ENCODE measurements at regions not wholly inside any gene's neighbourhood (a gene's known extent, or its start where the extent isn't known, plus 50 kb on each side); places are given as distances from the start of the nearest gene placed in this dataset.
"Not testable (repeated sequence)": the region's sequence is repeated elsewhere in the genome, so short reads cannot be mapped to it uniquely, and the experiment has no call there.

DNA sequence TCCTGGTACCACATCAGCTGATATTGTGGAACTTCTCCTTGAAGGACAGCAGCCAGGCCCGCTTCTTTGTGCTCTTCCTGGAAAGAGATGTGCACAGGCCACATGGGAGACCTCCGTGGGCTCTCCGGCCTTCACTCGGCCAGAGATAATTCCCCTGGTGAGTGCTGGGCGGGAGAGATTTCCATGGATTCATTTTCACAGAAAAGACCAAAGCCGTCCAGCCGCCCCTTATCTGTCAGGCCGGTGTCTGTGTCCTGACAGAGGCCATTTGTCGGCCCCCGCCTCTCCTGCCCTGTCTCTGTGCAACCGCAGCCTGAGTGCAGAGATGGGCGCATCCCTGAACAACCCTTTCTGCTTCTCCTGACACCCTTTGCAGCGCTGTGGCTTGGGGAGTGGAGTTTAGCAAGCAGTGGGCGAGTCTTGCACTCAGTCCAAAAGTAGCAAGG lies 197.9 kb downstream of the BANP start:
- H3K9me3 ChIP-seq; H3K4me1 ChIP-seq; ATAC-seq; H3K27ac ChIP-seq; DNase-seq; H3K36me3 ChIP-seq; in situ Hi-C loops (cut with MboI; ENCODE audit: low sequenced_read_pairs in 4 of 4); intact Hi-C loops (cut with DNase I; ENCODE audit: low total_unique reads); H3K4me3 ChIP-seq; H3K27me3 ChIP-seq: not testable (repeated sequence)

DNA sequence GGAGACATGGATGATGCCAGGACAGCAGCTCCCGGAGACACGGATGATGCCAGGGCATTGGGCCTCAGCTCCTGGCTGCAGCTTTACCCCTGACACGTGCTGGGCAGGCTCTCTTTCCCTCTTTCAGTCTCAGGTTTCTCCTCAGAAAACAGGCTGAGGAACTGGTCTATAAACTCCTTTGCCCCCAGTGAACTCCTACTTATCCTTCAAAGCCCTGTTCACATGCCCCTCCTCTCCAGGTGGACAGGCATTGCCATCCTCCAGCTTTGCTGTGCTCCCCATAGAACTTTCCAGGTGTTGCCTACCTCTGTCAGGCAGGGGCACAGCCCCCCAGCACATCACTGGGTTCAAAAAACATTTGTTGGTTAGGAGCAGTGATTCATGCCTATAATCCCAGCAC lies 198.4 kb downstream of the BANP start:
- DNase-seq; H3K4me1 ChIP-seq; intact Hi-C loops (cut with DNase I; ENCODE audit: low total_unique reads); H3K27ac ChIP-seq; H3K36me3 ChIP-seq; in situ Hi-C loops (cut with MboI; ENCODE audit: low sequenced_read_pairs in 4 of 4); H3K27me3 ChIP-seq; H3K9me3 ChIP-seq; H3K4me3 ChIP-seq; ATAC-seq: not testable (repeated sequence)

DNA sequence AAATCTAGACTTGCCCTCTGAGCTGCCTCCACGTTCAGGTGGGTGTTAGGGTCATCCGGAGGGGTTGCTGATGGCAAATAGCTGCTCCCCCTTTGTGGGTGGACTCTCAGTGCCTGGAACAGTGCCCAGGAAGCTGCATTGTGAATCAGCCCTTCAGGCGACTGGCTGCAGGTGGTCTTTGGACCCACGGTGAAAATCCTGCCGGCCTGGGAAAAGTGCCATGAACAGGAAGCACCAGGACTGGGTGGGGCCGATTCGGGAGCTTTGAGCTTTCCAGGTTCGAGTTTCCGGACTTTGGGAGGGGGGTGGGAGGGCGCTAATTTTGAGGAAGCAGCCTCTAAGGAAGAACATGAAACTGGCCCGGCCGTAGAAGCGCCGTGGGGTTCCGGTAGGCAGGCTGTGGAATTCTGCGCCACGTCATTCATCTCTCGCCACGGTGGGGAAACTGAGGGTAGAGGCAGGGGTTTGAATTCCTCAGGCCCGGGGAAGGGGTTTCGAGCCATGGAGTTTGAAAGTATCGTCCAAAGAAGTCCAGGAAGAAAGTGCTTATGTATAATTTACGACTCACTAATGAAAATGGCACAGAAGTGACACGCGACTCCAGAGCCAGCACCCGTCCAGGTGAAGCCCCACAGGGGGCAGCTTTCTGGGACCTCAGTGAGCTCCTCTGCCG lies 199.4 kb downstream of the BANP start:
- peak overlapping the region in 1 of 4 donors; percentile 6 for H3K4me3 ChIP-seq
- DNase-seq; intact Hi-C loops (cut with DNase I; ENCODE audit: low total_unique reads); H3K4me1 ChIP-seq; ATAC-seq; H3K36me3 ChIP-seq; H3K27ac ChIP-seq; H3K27me3 ChIP-seq; H3K9me3 ChIP-seq; in situ Hi-C loops (cut with MboI; ENCODE audit: low sequenced_read_pairs in 4 of 4): not testable (repeated sequence)

DNA sequence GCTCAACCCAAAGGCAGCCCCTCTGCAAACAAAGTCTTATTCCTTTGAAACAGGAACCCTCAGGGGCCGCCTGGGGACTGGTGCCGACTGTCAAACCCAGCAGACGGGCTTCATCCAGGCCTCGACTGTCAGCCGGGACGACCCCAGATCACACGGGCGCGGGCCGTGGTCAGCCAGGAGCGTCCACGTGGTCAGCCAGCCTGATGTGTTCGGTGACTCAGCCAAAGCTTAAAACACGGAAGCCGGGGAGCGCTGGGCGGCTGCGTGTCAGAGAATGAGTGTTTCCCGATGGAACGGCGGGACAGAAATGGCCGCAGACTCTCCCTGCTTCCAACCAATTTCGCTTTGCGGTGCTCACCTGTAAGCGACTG lies 199.9 kb downstream of the BANP start:
- DNase-seq (peak; percentile 7 to 36), ATAC-seq (peak in 1 of 2 donors; percentile 39)
- H3K9me3 ChIP-seq; intact Hi-C loops (cut with DNase I; ENCODE audit: low total_unique reads); H3K36me3 ChIP-seq; H3K27me3 ChIP-seq; in situ Hi-C loops (cut with MboI; ENCODE audit: low sequenced_read_pairs in 4 of 4); H3K27ac ChIP-seq; H3K4me1 ChIP-seq: not testable (repeated sequence)
- H3K4me3 ChIP-seq, result peak overlapping the region in 1 of 4 donors; percentile 6

DNA sequence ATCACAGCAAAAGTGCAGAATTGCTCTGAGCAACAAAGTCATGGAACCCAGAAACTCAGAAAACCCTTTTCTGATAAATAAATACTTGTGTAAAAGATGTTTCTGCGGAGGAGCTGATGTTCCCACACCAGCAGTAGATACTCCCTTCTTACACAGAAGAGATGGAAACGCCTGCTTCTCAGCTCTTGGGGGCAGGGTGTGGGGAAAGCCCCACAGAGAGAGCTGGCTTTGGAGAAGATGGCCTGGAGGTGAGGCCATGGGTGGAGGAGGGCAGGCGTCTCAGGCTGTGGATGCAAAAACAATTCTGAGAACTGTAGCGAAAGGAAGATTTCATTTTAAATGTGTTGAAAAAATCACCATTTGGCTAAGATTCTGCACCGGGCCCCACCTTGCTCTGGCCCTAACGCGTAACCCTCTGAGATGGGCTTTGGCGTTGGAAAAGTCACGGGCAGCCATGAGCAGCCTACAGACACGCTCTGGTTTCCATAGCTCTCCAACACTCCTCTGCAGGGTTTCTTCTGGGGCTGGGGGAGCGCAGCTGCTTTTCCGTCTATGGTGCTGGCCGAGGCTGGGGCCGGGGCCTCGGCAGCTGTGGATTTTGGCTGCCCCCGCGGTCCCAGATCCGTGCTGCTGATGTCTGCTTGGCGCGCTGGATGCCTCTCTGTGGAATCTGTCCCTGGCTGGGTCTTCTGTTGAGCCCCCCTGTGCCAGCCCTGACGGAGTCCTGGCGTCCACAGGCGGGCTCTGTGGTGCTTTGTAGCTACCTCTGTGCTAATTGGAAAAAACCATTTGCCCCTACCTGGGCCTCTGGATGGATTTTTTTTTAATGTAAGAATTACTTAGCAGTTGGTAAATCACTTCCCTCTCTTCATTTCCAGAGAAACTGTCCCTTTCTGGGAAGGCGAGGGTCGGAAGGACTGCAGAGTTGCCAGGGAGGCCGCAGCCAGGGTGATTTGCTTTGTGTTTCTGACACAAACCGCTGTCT lies 200.9 kb downstream of the BANP start:
- intact Hi-C loops (cut with DNase I; ENCODE audit: low total_unique reads); H3K4me1 ChIP-seq; H3K36me3 ChIP-seq; H3K4me3 ChIP-seq; H3K27ac ChIP-seq; H3K27me3 ChIP-seq; H3K9me3 ChIP-seq; in situ Hi-C loops (cut with MboI; ENCODE audit: low sequenced_read_pairs in 4 of 4); ATAC-seq: not testable (repeated sequence)
- DNase-seq, result peak in 1 of 2 donors; percentile 2

DNA sequence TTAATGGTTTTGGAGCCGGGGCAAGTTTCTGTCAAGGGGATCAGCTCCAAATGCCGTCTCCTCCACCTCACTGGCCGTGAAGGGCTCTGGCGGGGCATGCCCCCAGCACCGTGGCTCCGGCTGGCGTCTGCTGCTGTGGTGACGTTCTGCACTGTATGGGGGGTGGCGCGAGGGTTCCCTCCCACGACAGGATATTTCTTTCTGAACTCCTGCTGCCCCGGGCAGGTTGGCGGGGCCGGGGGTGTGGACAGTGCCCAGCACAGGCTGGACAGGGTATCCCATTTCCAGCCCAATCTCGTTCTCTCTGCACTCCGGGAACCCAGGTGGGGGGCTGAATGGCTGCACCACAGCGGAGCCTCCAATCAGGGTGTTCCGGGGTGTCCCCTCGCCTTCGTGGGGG lies 201.6 kb downstream of the BANP start:
- H3K36me3 ChIP-seq; H3K27ac ChIP-seq; H3K27me3 ChIP-seq; ATAC-seq; in situ Hi-C loops (cut with MboI; ENCODE audit: low sequenced_read_pairs in 4 of 4); H3K9me3 ChIP-seq; H3K4me1 ChIP-seq; intact Hi-C loops (cut with DNase I; ENCODE audit: low total_unique reads); H3K4me3 ChIP-seq: not testable (repeated sequence)
- peak in 1 of 2 donors; percentile 2 for DNase-seq

DNA sequence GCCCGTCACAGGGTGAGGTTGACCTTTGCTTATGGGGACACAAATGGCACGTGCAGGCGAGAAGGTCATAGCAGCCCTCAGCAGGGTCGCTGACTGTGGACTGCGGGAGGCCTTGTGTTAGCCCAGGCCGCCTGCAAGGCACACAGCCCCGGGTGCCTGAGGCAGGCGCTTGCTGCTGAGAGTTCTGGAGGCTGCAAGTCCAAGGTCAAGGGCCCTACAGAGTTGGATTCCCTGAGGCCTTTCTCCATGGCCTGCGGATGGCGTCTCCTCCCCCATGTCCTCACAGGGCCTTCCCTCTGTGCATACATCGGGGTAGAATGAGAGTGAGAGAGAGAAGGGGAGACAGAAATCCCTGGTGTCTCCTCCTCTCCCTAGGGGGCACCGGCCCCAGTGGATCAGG lies 202.3 kb downstream of the BANP start:
- ATAC-seq; in situ Hi-C loops (cut with MboI; ENCODE audit: low sequenced_read_pairs in 4 of 4); H3K9me3 ChIP-seq; H3K36me3 ChIP-seq; H3K27ac ChIP-seq; H3K27me3 ChIP-seq; H3K4me3 ChIP-seq; intact Hi-C loops (cut with DNase I; ENCODE audit: low total_unique reads); H3K4me1 ChIP-seq: not testable (repeated sequence)
- DNase-seq, result peak in 1 of 2 donors; percentile 5

DNA sequence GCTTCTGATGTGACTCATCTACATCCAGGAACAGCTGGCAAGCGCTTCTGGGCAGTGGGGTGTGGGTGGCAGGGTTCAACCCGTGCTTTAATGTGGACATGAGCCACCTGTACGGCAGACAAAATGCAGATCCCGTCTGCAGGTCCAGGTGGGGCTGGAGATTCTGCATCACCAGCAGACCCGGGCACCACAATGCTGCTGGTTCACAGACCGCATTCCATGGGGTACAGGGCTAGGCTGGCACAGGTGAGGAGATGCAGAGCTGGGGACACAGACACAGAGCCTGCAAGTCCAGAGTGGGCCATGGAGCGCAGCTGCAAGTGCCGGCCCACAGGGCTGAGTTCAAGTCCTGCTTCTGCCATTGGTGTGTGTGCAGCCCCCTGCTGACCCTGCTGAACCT lies 203.7 kb downstream of the BANP start:
- DNase-seq, result peak in 1 of 2 donors; percentile 0

DNA sequence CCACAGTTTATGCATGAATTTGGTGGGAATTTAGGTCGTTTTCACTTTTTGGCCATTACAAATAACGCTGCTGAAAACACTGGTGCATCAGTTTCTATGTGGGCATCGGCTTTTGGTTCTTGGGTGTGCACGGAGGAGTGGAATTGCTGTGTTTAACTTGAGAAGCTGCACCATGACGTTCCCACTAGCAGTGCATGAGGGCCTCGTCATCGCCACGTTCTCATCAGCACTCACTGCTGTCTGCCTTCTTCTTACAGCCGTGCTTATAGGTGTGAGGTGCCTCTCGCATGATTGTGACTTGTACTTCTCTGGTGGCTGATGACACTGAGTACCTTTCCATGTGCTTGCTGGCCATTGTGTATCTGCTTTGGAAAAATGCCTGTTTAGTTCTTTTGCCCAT lies 204.4 kb downstream of the BANP start:
- H3K4me3 ChIP-seq; H3K36me3 ChIP-seq; H3K9me3 ChIP-seq; DNase-seq; ATAC-seq; H3K27ac ChIP-seq; intact Hi-C loops (cut with DNase I; ENCODE audit: low total_unique reads); in situ Hi-C loops (cut with MboI; ENCODE audit: low sequenced_read_pairs in 4 of 4); H3K27me3 ChIP-seq; H3K4me1 ChIP-seq: not testable (repeated sequence)

More for the DNA sequence above, 203.7 kb downstream of the BANP start:
- H3K9me3 ChIP-seq; H3K4me3 ChIP-seq; intact Hi-C loops (cut with DNase I; ENCODE audit: low total_unique reads); H3K27ac ChIP-seq; in situ Hi-C loops (cut with MboI; ENCODE audit: low sequenced_read_pairs in 4 of 4); H3K4me1 ChIP-seq; H3K36me3 ChIP-seq; H3K27me3 ChIP-seq; ATAC-seq: not testable (repeated sequence)

DNA sequence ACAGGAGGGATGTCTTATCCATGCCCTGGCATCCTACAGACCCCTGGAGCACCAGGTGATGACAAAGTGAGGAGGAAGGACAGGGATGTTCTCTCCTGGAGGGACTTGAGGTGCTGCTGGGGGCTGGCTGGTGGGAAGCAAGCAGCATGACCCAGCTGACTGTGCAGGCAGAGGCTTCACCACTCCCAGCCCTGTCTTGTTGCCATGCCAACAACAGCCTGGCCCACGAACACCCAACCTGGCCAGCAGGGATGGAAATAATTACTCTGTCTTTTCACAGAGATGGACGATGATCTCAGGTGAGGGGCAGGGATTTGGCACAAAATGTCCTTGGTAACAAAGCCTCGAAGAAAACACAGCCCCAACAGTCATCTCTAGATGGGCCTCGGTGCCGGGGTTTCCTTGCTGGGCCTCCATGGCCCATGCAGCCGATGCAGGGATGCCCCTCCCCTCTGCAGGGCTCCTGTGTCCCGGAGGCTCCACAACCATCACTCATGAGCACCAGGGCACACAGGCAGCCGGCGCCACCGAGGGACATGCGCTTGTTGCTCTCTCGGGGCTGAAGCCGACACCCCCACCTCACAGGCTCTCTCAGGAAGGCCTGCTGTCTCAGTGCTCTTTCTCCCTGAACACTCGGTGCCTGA lies 205.5 kb downstream of the BANP start:
- ATAC-seq; H3K36me3 ChIP-seq; H3K27ac ChIP-seq; H3K4me1 ChIP-seq; H3K27me3 ChIP-seq; H3K4me3 ChIP-seq; H3K9me3 ChIP-seq; DNase-seq; intact Hi-C loops (cut with DNase I; ENCODE audit: low total_unique reads); in situ Hi-C loops (cut with MboI; ENCODE audit: low sequenced_read_pairs in 4 of 4): not testable (repeated sequence)

DNA sequence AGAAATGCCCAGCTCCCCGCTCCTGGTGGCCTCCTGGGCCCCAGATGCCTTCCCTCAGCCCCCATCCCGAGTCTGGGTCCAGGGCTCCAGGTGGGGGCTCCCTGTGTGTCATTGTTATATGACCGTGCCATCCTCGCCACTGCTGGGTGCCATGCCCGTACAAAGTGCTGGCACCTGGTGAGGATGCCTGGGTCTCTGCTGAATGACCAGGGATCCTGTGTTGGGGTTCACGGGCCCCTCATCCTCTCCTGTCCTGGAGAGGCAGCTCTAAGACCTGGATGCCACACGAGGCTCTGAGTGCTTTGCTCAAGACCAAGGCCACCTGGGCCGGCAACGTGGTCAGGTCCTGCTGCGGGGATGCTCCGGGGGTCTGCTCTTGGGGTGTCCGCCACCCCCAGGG lies 206.5 kb downstream of the BANP start:
- H3K4me1 ChIP-seq; in situ Hi-C loops (cut with MboI; ENCODE audit: low sequenced_read_pairs in 4 of 4); intact Hi-C loops (cut with DNase I; ENCODE audit: low total_unique reads); H3K36me3 ChIP-seq; H3K27ac ChIP-seq; H3K4me3 ChIP-seq; DNase-seq; H3K9me3 ChIP-seq; H3K27me3 ChIP-seq; ATAC-seq: not testable (repeated sequence)

Measured in gastrocnemius medialis (tissue), 4 donors.